ENCODE measurements at regions not wholly inside any gene's neighbourhood (a gene's known extent, or its start where the extent isn't known, plus 50 kb on each side); places are given as distances from the start of the nearest gene placed in this dataset.

GRCh38 chr3:152609891-152610290 is 225.0 kb upstream of the P2RY1 start:
- Histone ChIP-seq H3K4me1 (ENCODE audit: insufficient read depth, low read length) (no peaks in the 10 kb centered on the region), H3K36me3 (ENCODE audit: insufficient read depth, low read length) (no peaks in the 10 kb centered on the region), H3K27me3 (ENCODE audit: control insufficient read depth in 1 of 2, insufficient read depth in 2 of 2, low read length in 2 of 2) (no peaks in the 10 kb centered on the region), H3K9ac (ENCODE audit: low read length) (no peak overlapping the region), H3K27ac (ENCODE audit: low read depth, low read length) (no peak overlapping the region), H3K9me3 (ENCODE audit: low read length) (no peaks in the 10 kb centered on the region), H3K4me3 (ENCODE audit: low read depth in 1 of 2, low read length in 2 of 2) (no peak overlapping the region)

GRCh38 chr3:152610622-152611021 is 224.3 kb upstream of the P2RY1 start:
- no peaks in the 10 kb centered on the region for H3K27me3 ChIP-seq (ENCODE audit: control insufficient read depth in 1 of 2, insufficient read depth in 2 of 2, low read length in 2 of 2)
- H3K9ac ChIP-seq (ENCODE audit: low read length): no peak overlapping the region
- H3K4me1 ChIP-seq (ENCODE audit: insufficient read depth, low read length): no peaks in the 10 kb centered on the region
- H3K4me3 ChIP-seq (ENCODE audit: low read depth in 1 of 2, low read length in 2 of 2): no peak overlapping the region
- H3K36me3 ChIP-seq (ENCODE audit: insufficient read depth, low read length): no peaks in the 10 kb centered on the region
- no peak overlapping the region for H3K27ac ChIP-seq (ENCODE audit: low read depth, low read length)
- H3K9me3 ChIP-seq (ENCODE audit: low read length): no peaks in the 10 kb centered on the region

- no peaks in the 10 kb centered on the region for H3K27me3 ChIP-seq (ENCODE audit: control insufficient read depth in 1 of 2, insufficient read depth in 2 of 2, low read length in 2 of 2)
- H3K9ac ChIP-seq (ENCODE audit: low read length): no peak overlapping the region
- H3K4me3 ChIP-seq (ENCODE audit: low read depth in 1 of 2, low read length in 2 of 2): no peak overlapping the region
- H3K4me1 ChIP-seq (ENCODE audit: insufficient read depth, low read length): no peaks in the 10 kb centered on the region
- no peaks in the 10 kb centered on the region for H3K36me3 ChIP-seq (ENCODE audit: insufficient read depth, low read length)
- H3K9me3 ChIP-seq (ENCODE audit: low read length): no peaks in the 10 kb centered on the region
- no peak overlapping the region for H3K27ac ChIP-seq (ENCODE audit: low read depth, low read length)
Observed at GRCh38 chr3:152611905-152612304, 223.0 kb upstream of the P2RY1 start.

GRCh38 chr3:152613851-152614250 is 221.1 kb upstream of the P2RY1 start:
- Histone ChIP-seq H3K9me3 (ENCODE audit: low read length) (no peaks in the 10 kb centered on the region), H3K27ac (ENCODE audit: low read depth, low read length) (no peak overlapping the region), H3K4me3 (ENCODE audit: low read depth in 1 of 2, low read length in 2 of 2) (no peak overlapping the region), H3K27me3 (ENCODE audit: control insufficient read depth in 1 of 2, insufficient read depth in 2 of 2, low read length in 2 of 2) (no peaks in the 10 kb centered on the region), H3K36me3 (ENCODE audit: insufficient read depth, low read length) (no peaks in the 10 kb centered on the region), H3K4me1 (ENCODE audit: insufficient read depth, low read length) (no peaks in the 10 kb centered on the region), H3K9ac (ENCODE audit: low read length) (no peak overlapping the region)

- Histone ChIP-seq H3K9ac (ENCODE audit: low read length) (no peak overlapping the region), H3K4me3 (ENCODE audit: low read depth in 1 of 2, low read length in 2 of 2) (no peak overlapping the region), H3K27me3 (ENCODE audit: control insufficient read depth in 1 of 2, insufficient read depth in 2 of 2, low read length in 2 of 2) (no peaks in the 10 kb centered on the region), H3K36me3 (ENCODE audit: insufficient read depth, low read length) (no peaks in the 10 kb centered on the region), H3K9me3 (ENCODE audit: low read length) (no peaks in the 10 kb centered on the region), H3K27ac (ENCODE audit: low read depth, low read length) (no peak overlapping the region), H3K4me1 (ENCODE audit: insufficient read depth, low read length) (peaks cover 9% of the 10 kb centered on the region)
Observed at GRCh38 chr3:152615681-152616080, 219.2 kb upstream of the P2RY1 start.

- Histone ChIP-seq H3K36me3 (ENCODE audit: insufficient read depth, low read length) (no peaks in the 10 kb centered on the region), H3K4me1 (ENCODE audit: insufficient read depth, low read length) (peaks cover 10% of the 10 kb centered on the region), H3K27ac (ENCODE audit: low read depth, low read length) (no peak overlapping the region), H3K27me3 (ENCODE audit: control insufficient read depth in 1 of 2, insufficient read depth in 2 of 2, low read length in 2 of 2) (no peaks in the 10 kb centered on the region), H3K4me3 (ENCODE audit: low read depth in 1 of 2, low read length in 2 of 2) (no peak overlapping the region), H3K9me3 (ENCODE audit: low read length) (no peaks in the 10 kb centered on the region), H3K9ac (ENCODE audit: low read length) (no peak overlapping the region)
Observed at GRCh38 chr3:152617609-152618008, 217.3 kb upstream of the P2RY1 start.

GRCh38 chr3:152618529-152618928 is 216.4 kb upstream of the P2RY1 start:
- H3K4me1 ChIP-seq (ENCODE audit: insufficient read depth, low read length): peaks cover 10% of the 10 kb centered on the region
- H3K27me3 ChIP-seq (ENCODE audit: control insufficient read depth in 1 of 2, insufficient read depth in 2 of 2, low read length in 2 of 2): no peaks in the 10 kb centered on the region
- H3K4me3 ChIP-seq (ENCODE audit: low read depth in 1 of 2, low read length in 2 of 2): no peak overlapping the region
- no peaks in the 10 kb centered on the region for H3K36me3 ChIP-seq (ENCODE audit: insufficient read depth, low read length)
- H3K27ac ChIP-seq (ENCODE audit: low read depth, low read length): no peak overlapping the region
- no peaks in the 10 kb centered on the region for H3K9me3 ChIP-seq (ENCODE audit: low read length)
- no peak overlapping the region for H3K9ac ChIP-seq (ENCODE audit: low read length)

GRCh38 chr3:152619691-152620090 is 215.2 kb upstream of the P2RY1 start:
- Histone ChIP-seq H3K9ac (ENCODE audit: low read length) (no peak overlapping the region), H3K4me3 (ENCODE audit: low read depth in 1 of 2, low read length in 2 of 2) (no peak overlapping the region), H3K27ac (ENCODE audit: low read depth, low read length) (no peak overlapping the region), H3K4me1 (ENCODE audit: insufficient read depth, low read length) (peaks cover 10% of the 10 kb centered on the region), H3K27me3 (ENCODE audit: control insufficient read depth in 1 of 2, insufficient read depth in 2 of 2, low read length in 2 of 2) (no peaks in the 10 kb centered on the region), H3K36me3 (ENCODE audit: insufficient read depth, low read length) (no peaks in the 10 kb centered on the region), H3K9me3 (ENCODE audit: low read length) (no peaks in the 10 kb centered on the region)

- peaks cover 10% of the 10 kb centered on the region for H3K4me1 ChIP-seq (ENCODE audit: insufficient read depth, low read length)
- H3K27ac ChIP-seq (ENCODE audit: low read depth, low read length): no peak overlapping the region
- no peaks in the 10 kb centered on the region for H3K9me3 ChIP-seq (ENCODE audit: low read length)
- H3K27me3 ChIP-seq (ENCODE audit: control insufficient read depth in 1 of 2, insufficient read depth in 2 of 2, low read length in 2 of 2): no peaks in the 10 kb centered on the region
- H3K4me3 ChIP-seq (ENCODE audit: low read depth in 1 of 2, low read length in 2 of 2): no peak overlapping the region
- H3K9ac ChIP-seq (ENCODE audit: low read length): no peak overlapping the region
- no peaks in the 10 kb centered on the region for H3K36me3 ChIP-seq (ENCODE audit: insufficient read depth, low read length)
Observed at GRCh38 chr3:152620395-152620794, 214.5 kb upstream of the P2RY1 start.

GRCh38 chr3:152621006-152621868 is 213.7 kb upstream of the P2RY1 start:
- Histone ChIP-seq H3K27me3 (ENCODE audit: control insufficient read depth in 1 of 2, insufficient read depth in 2 of 2, low read length in 2 of 2) (no peaks in the 10 kb centered on the region), H3K9ac (ENCODE audit: low read length) (no peak overlapping the region), H3K36me3 (ENCODE audit: insufficient read depth, low read length) (no peaks in the 10 kb centered on the region), H3K4me3 (ENCODE audit: low read depth in 1 of 2, low read length in 2 of 2) (no peak overlapping the region), H3K9me3 (ENCODE audit: low read length) (no peaks in the 10 kb centered on the region), H3K4me1 (ENCODE audit: insufficient read depth, low read length) (peaks cover 10% of the 10 kb centered on the region), H3K27ac (ENCODE audit: low read depth, low read length) (no peak overlapping the region)

GRCh38 chr3:152621967-152622810 is 212.7 kb upstream of the P2RY1 start:
- no peak overlapping the region for H3K4me3 ChIP-seq (ENCODE audit: low read depth in 1 of 2, low read length in 2 of 2)
- no peaks in the 10 kb centered on the region for H3K27me3 ChIP-seq (ENCODE audit: control insufficient read depth in 1 of 2, insufficient read depth in 2 of 2, low read length in 2 of 2)
- H3K9me3 ChIP-seq (ENCODE audit: low read length): no peaks in the 10 kb centered on the region
- H3K4me1 ChIP-seq (ENCODE audit: insufficient read depth, low read length): peaks cover 10% of the 10 kb centered on the region
- H3K36me3 ChIP-seq (ENCODE audit: insufficient read depth, low read length): no peaks in the 10 kb centered on the region
- H3K27ac ChIP-seq (ENCODE audit: low read depth, low read length): no peak overlapping the region
- no peak overlapping the region for H3K9ac ChIP-seq (ENCODE audit: low read length)

Data from muscle layer of colon (tissue), 2 donors.